ENCODE measurements at regions not wholly inside any gene's neighbourhood (a gene's known extent, or its start where the extent isn't known, plus 50 kb on each side); places are given as distances from the start of the nearest gene placed in this dataset.
"Not testable (repeated sequence)": the region's sequence is repeated elsewhere in the genome, so short reads cannot be mapped to it uniquely, and the experiment has no call there.

GRCh38 chr2:147288131-147288530 lies 556.7 kb upstream of the ACVR2A start:
- Mint-ChIP-seq H3K4me3 (ENCODE audit: unreplicated experiment) (no peak overlapping the region), H3K27me3 (ENCODE audit: insufficient read depth, unreplicated experiment) (no peaks in the 10 kb centered on the region), H3K27ac (ENCODE audit: low read depth, unreplicated experiment) (no peak overlapping the region), H3K36me3 (ENCODE audit: insufficient read depth, unreplicated experiment) (no peaks in the 10 kb centered on the region), H3K9me3 (ENCODE audit: unreplicated experiment) (no peaks in the 10 kb centered on the region), H3K4me1 (ENCODE audit: insufficient read depth, unreplicated experiment) (no peaks in the 10 kb centered on the region)
- POLR2A ChIA-PET = no interaction called here
- no peak for DNase-seq (ENCODE audit: unreplicated experiment)
- intact Hi-C loops (cut with micrococcal nuclease) = no loop called here
- no TSS peak for BruUV-seq (replicated peaks)
- TF ChIP-seq CTCF (IDR thresholded peaks at IDR 0.05; ENCODE audit: unreplicated experiment) = no peak
- CTCF ChIA-PET = no interaction called here

- H3K27me3 Mint-ChIP-seq (ENCODE audit: insufficient read depth, unreplicated experiment) = no peaks in the 10 kb centered on the region
- no peak for TF ChIP-seq CTCF (IDR thresholded peaks at IDR 0.05; ENCODE audit: unreplicated experiment)
- peak; percentile 14 for DNase-seq (ENCODE audit: unreplicated experiment)
- intact Hi-C loops (cut with micrococcal nuclease) = no loop called here
- no TSS peak for BruUV-seq (replicated peaks)
- ChIA-PET CTCF (interaction anchor here (0.5 to 0.6 kb wide), 2 partner anchors 568 to 901 kb away, joined by 3 to 5 read pairs; no protein-coding TSS in a partner anchor), POLR2A (no interaction called here)
- peaks cover 4% of the 10 kb centered on the region for H3K4me1 Mint-ChIP-seq (ENCODE audit: insufficient read depth, unreplicated experiment)
- no peak overlapping the region for H3K27ac Mint-ChIP-seq (ENCODE audit: low read depth, unreplicated experiment)
- peaks cover 7% of the 10 kb centered on the region for H3K9me3 Mint-ChIP-seq (ENCODE audit: unreplicated experiment)
- no peaks in the 10 kb centered on the region for H3K36me3 Mint-ChIP-seq (ENCODE audit: insufficient read depth, unreplicated experiment)
- no peak overlapping the region for H3K4me3 Mint-ChIP-seq (ENCODE audit: unreplicated experiment)
Measured at GRCh38 chr2:147275943-147276342, 568.9 kb upstream of the ACVR2A start.

- peaks cover 18% of the 10 kb centered on the region for H3K9me3 Mint-ChIP-seq (ENCODE audit: unreplicated experiment)
- no peak for DNase-seq (ENCODE audit: unreplicated experiment)
- ChIA-PET POLR2A (no interaction called here), CTCF (no interaction called here)
- intact Hi-C loops (cut with micrococcal nuclease) = no loop called here
- H3K36me3 Mint-ChIP-seq (ENCODE audit: insufficient read depth, unreplicated experiment) = no peaks in the 10 kb centered on the region
- H3K27me3 Mint-ChIP-seq (ENCODE audit: insufficient read depth, unreplicated experiment) = no peaks in the 10 kb centered on the region
- no peak for TF ChIP-seq CTCF (IDR thresholded peaks at IDR 0.05; ENCODE audit: unreplicated experiment)
- no peak overlapping the region for H3K4me3 Mint-ChIP-seq (ENCODE audit: unreplicated experiment)
- H3K27ac Mint-ChIP-seq (ENCODE audit: low read depth, unreplicated experiment) = peak overlapping the region; percentile 47
- H3K4me1 Mint-ChIP-seq (ENCODE audit: insufficient read depth, unreplicated experiment) = peaks cover 3% of the 10 kb centered on the region
- BruUV-seq (replicated peaks) = no TSS peak
Measured at GRCh38 chr2:147273628-147274027, 571.2 kb upstream of the ACVR2A start.

GRCh38 chr2:147273106-147273505 lies 571.7 kb upstream of the ACVR2A start:
- Mint-ChIP-seq H3K4me1 (ENCODE audit: insufficient read depth, unreplicated experiment) (no peaks in the 10 kb centered on the region), H3K27ac (ENCODE audit: low read depth, unreplicated experiment) (peak overlapping the region; percentile 47), H3K27me3 (ENCODE audit: insufficient read depth, unreplicated experiment) (no peaks in the 10 kb centered on the region), H3K36me3 (ENCODE audit: insufficient read depth, unreplicated experiment) (no peaks in the 10 kb centered on the region), H3K4me3 (ENCODE audit: unreplicated experiment) (no peak overlapping the region), H3K9me3 (ENCODE audit: unreplicated experiment) (peaks cover 18% of the 10 kb centered on the region)
- CTCF ChIA-PET = no interaction called here
- POLR2A ChIA-PET = no interaction called here
- no TSS peak for BruUV-seq (replicated peaks)
- intact Hi-C loops (cut with micrococcal nuclease) = no loop called here
- TF ChIP-seq CTCF (IDR thresholded peaks at IDR 0.05; ENCODE audit: unreplicated experiment) = no peak
- DNase-seq (ENCODE audit: unreplicated experiment) = no peak

- intact Hi-C loops (cut with micrococcal nuclease); CTCF ChIA-PET; H3K36me3 Mint-ChIP-seq (ENCODE audit: insufficient read depth, unreplicated experiment); BruUV-seq (replicated peaks); POLR2A ChIA-PET; H3K4me3 Mint-ChIP-seq (ENCODE audit: unreplicated experiment); H3K4me1 Mint-ChIP-seq (ENCODE audit: insufficient read depth, unreplicated experiment); DNase-seq (ENCODE audit: unreplicated experiment); H3K27ac Mint-ChIP-seq (ENCODE audit: low read depth, unreplicated experiment); H3K27me3 Mint-ChIP-seq (ENCODE audit: insufficient read depth, unreplicated experiment): not testable (repeated sequence)
- H3K9me3 Mint-ChIP-seq (ENCODE audit: unreplicated experiment) = peaks cover 22% of the 10 kb centered on the region
Measured at GRCh38 chr2:147269581-147269980, 575.2 kb upstream of the ACVR2A start.

Measured in MCF 10A (cell line).